GM15510 (cell line): ENCODE measurements at regions not wholly inside any gene's neighbourhood (a gene's known extent, or its start where the extent isn't known, plus 50 kb on each side); places are given as distances from the start of the nearest gene placed in this dataset.

ENCODE experiments used
- POLR2A ChIP-seq: IDR thresholded peaks from 3 replicates; pipeline ENCODE4 v1.6.1; 2011; ENCODE audit warnings: borderline replicate concordance; ENCODE audit not compliant: insufficient read length; ENCODE audit errors: extremely low read depth

- no peak for TF ChIP-seq POLR2A
Measured at GRCh38 chr2:2742726-2743125, 411.7 kb upstream of the MYT1L start.

GRCh38 chr2:2740238-2740775, 409.2 kb upstream of the MYT1L start:
- TF ChIP-seq POLR2A: no peak

GRCh38 chr2:2739231-2739795, 408.2 kb upstream of the MYT1L start:
- TF ChIP-seq POLR2A: no peak

GRCh38 chr2:2738684-2739083, 407.6 kb upstream of the MYT1L start:
- no peak for TF ChIP-seq POLR2A

- TF ChIP-seq POLR2A: no peak
Measured at GRCh38 chr2:2738276-2738675, 407.2 kb upstream of the MYT1L start.

GRCh38 chr2:2735041-2735440, 404.0 kb upstream of the MYT1L start:
- no peak for TF ChIP-seq POLR2A

- TF ChIP-seq POLR2A: no peak
Measured at GRCh38 chr2:2734308-2734707, 403.2 kb upstream of the MYT1L start.

GRCh38 chr2:2733818-2734217, 402.7 kb upstream of the MYT1L start:
- TF ChIP-seq POLR2A: no peak

- no peak for TF ChIP-seq POLR2A
Measured at GRCh38 chr2:2732331-2733119, 401.4 kb upstream of the MYT1L start.

GRCh38 chr2:2731816-2732284, 400.8 kb upstream of the MYT1L start:
- no peak for TF ChIP-seq POLR2A

GRCh38 chr2:2731101-2731815, 400.2 kb upstream of the MYT1L start:
- no peak for TF ChIP-seq POLR2A

GRCh38 chr2:2730301-2730833, 399.3 kb upstream of the MYT1L start:
- no peak for TF ChIP-seq POLR2A

- TF ChIP-seq POLR2A: no peak
Measured at GRCh38 chr2:2729246-2729645, 398.2 kb upstream of the MYT1L start.

- TF ChIP-seq POLR2A: no peak
Measured at GRCh38 chr2:2728635-2729034, 397.6 kb upstream of the MYT1L start.
